Mucosa of rectum (tissue), 2 donors: ENCODE measurements at regions not wholly inside any gene's neighbourhood (a gene's known extent, or its start where the extent isn't known, plus 50 kb on each side); places are given as distances from the start of the nearest gene placed in this dataset.
"Not testable (repeated sequence)": the region's sequence is repeated elsewhere in the genome, so short reads cannot be mapped to it uniquely, and the experiment has no call there.

Experiments used
- H3K27ac ChIP-seq, 2 donors: one replicate each; pipeline ENCODE4 v1.7.0; 2013; ENCODE audit warnings: inconsistent platforms in 2 of 2, low read depth in 2 of 2, low read length in 2 of 2
- H3K27me3 ChIP-seq, 2 donors: one replicate each; pipeline ENCODE4 v1.7.0; 2013; ENCODE audit warnings: low read length in 2 of 2; ENCODE audit not compliant: control insufficient read depth in 2 of 2, insufficient read depth in 2 of 2
- H3K36me3 ChIP-seq, 2 donors: one replicate each; pipeline ENCODE4 v1.7.0; 2013; ENCODE audit warnings: low read length in 2 of 2; ENCODE audit not compliant: control insufficient read depth in 2 of 2, insufficient read depth in 2 of 2
- H3K4me1 ChIP-seq, 2 donors: one replicate each; pipeline ENCODE4 v1.7.0; 2013; ENCODE audit warnings: low read length in 2 of 2, mild to moderate bottlenecking in 1 of 2; ENCODE audit not compliant: control insufficient read depth in 2 of 2, insufficient read depth in 2 of 2
- H3K4me3 ChIP-seq, 2 donors: one replicate each; pipeline ENCODE4 v1.7.0; 2013; ENCODE audit warnings: low read length in 2 of 2
- H3K9ac ChIP-seq, 2 donors: one replicate each; pipeline ENCODE4 v1.7.0; 2013; ENCODE audit warnings: low read length in 2 of 2, low read depth in 1 of 2, mild to moderate bottlenecking in 1 of 2
- H3K9me3 ChIP-seq, 2 donors: one replicate each; pipeline ENCODE4 v1.7.0; 2013; ENCODE audit warnings: low read length in 2 of 2; ENCODE audit not compliant: control insufficient read depth in 2 of 2
- donor health status: healthy.
- donor health status: Normal muscosa, but diverticular disease.

GRCh38 chr14:66315548-66315947, 170.6 kb upstream of the CCDC196 start:
- H3K9me3 ChIP-seq: no peaks in the 10 kb centered on the region
- H3K36me3 ChIP-seq: no peaks in the 10 kb centered on the region
- no peaks in the 10 kb centered on the region for H3K4me1 ChIP-seq
- no peak overlapping the region for H3K27ac ChIP-seq
- H3K27me3 ChIP-seq: no peaks in the 10 kb centered on the region
- no peak overlapping the region for H3K9ac ChIP-seq
- H3K4me3 ChIP-seq: no peak overlapping the region

- H3K4me3 ChIP-seq: no peak overlapping the region
- H3K27me3 ChIP-seq: no peaks in the 10 kb centered on the region
- H3K9me3 ChIP-seq: no peaks in the 10 kb centered on the region
- no peaks in the 10 kb centered on the region for H3K36me3 ChIP-seq
- no peak overlapping the region for H3K27ac ChIP-seq
- H3K4me1 ChIP-seq: no peaks in the 10 kb centered on the region
- H3K9ac ChIP-seq: no peak overlapping the region
Measured at GRCh38 chr14:66322564-66322963, 163.6 kb upstream of the CCDC196 start.

- Histone ChIP-seq H3K27me3 (no peaks in the 10 kb centered on the region), H3K9me3 (no peaks in the 10 kb centered on the region), H3K36me3 (no peaks in the 10 kb centered on the region), H3K27ac (no peak overlapping the region), H3K9ac (no peak overlapping the region), H3K4me1 (no peaks in the 10 kb centered on the region), H3K4me3 (no peak overlapping the region)
Measured at GRCh38 chr14:66330228-66330627, 155.9 kb upstream of the CCDC196 start.

GRCh38 chr14:66330916-66331315, 155.3 kb upstream of the CCDC196 start:
- H3K27me3 ChIP-seq: no peaks in the 10 kb centered on the region
- H3K4me3 ChIP-seq: no peak overlapping the region
- H3K27ac ChIP-seq: no peak overlapping the region
- no peaks in the 10 kb centered on the region for H3K4me1 ChIP-seq
- H3K9ac ChIP-seq: no peak overlapping the region
- no peaks in the 10 kb centered on the region for H3K36me3 ChIP-seq
- no peaks in the 10 kb centered on the region for H3K9me3 ChIP-seq

GRCh38 chr14:66333293-66333692, 152.9 kb upstream of the CCDC196 start:
- not testable (repeated sequence) for H3K27ac ChIP-seq, H3K4me1 ChIP-seq, H3K9me3 ChIP-seq, H3K4me3 ChIP-seq, H3K27me3 ChIP-seq, H3K36me3 ChIP-seq, H3K9ac ChIP-seq

- H3K9ac ChIP-seq: no peak overlapping the region
- no peak overlapping the region for H3K4me3 ChIP-seq
- no peaks in the 10 kb centered on the region for H3K27me3 ChIP-seq
- no peak overlapping the region for H3K27ac ChIP-seq
- no peaks in the 10 kb centered on the region for H3K9me3 ChIP-seq
- H3K4me1 ChIP-seq: no peaks in the 10 kb centered on the region
- H3K36me3 ChIP-seq: no peaks in the 10 kb centered on the region
Measured at GRCh38 chr14:66341239-66341638, 144.9 kb upstream of the CCDC196 start.

GRCh38 chr14:66345986-66346385, 140.2 kb upstream of the CCDC196 start:
- H3K4me3 ChIP-seq: no peak overlapping the region
- no peaks in the 10 kb centered on the region for H3K4me1 ChIP-seq
- peaks cover 0 to 2% of the 10 kb centered on the region in 2 donors for H3K9me3 ChIP-seq
- no peak overlapping the region for H3K27ac ChIP-seq
- H3K9ac ChIP-seq: no peak overlapping the region
- H3K27me3 ChIP-seq: no peaks in the 10 kb centered on the region
- H3K36me3 ChIP-seq: no peaks in the 10 kb centered on the region

- Histone ChIP-seq H3K4me1 (no peaks in the 10 kb centered on the region), H3K27ac (no peak overlapping the region), H3K36me3 (no peaks in the 10 kb centered on the region), H3K9me3 (peaks cover 0 to 2% of the 10 kb centered on the region in 2 donors), H3K27me3 (no peaks in the 10 kb centered on the region), H3K4me3 (no peak overlapping the region), H3K9ac (no peak overlapping the region)
Measured at GRCh38 chr14:66351310-66351709, 134.9 kb upstream of the CCDC196 start.

- no peak overlapping the region for H3K9ac ChIP-seq
- no peak overlapping the region for H3K4me3 ChIP-seq
- H3K36me3 ChIP-seq: no peaks in the 10 kb centered on the region
- H3K4me1 ChIP-seq: peaks cover 0 to 5% of the 10 kb centered on the region in 2 donors
- H3K27ac ChIP-seq: no peak overlapping the region
- no peaks in the 10 kb centered on the region for H3K27me3 ChIP-seq
- no peaks in the 10 kb centered on the region for H3K9me3 ChIP-seq
Measured at GRCh38 chr14:66359500-66359899, 126.7 kb upstream of the CCDC196 start.

GRCh38 chr14:66360366-66360926, 125.7 kb upstream of the CCDC196 start:
- H3K36me3 ChIP-seq: no peaks in the 10 kb centered on the region
- H3K27me3 ChIP-seq: no peaks in the 10 kb centered on the region
- no peak overlapping the region for H3K27ac ChIP-seq
- H3K9ac ChIP-seq: no peak overlapping the region
- H3K9me3 ChIP-seq: no peaks in the 10 kb centered on the region
- peaks cover 0 to 5% of the 10 kb centered on the region in 2 donors for H3K4me1 ChIP-seq
- no peak overlapping the region for H3K4me3 ChIP-seq

- Histone ChIP-seq H3K9ac (no peak overlapping the region), H3K4me1 (peaks cover 0 to 5% of the 10 kb centered on the region in 2 donors), H3K27me3 (no peaks in the 10 kb centered on the region), H3K4me3 (no peak overlapping the region), H3K27ac (no peak overlapping the region), H3K36me3 (no peaks in the 10 kb centered on the region), H3K9me3 (no peaks in the 10 kb centered on the region)
Measured at GRCh38 chr14:66361013-66361412, 125.2 kb upstream of the CCDC196 start.
